Lung (tissue), 11 donors: ENCODE measurements at regions not wholly inside any gene's neighbourhood (a gene's known extent, or its start where the extent isn't known, plus 50 kb on each side); places are given as distances from the start of the nearest gene placed in this dataset.
A peak's percentile ranks its signal among the peaks of the same experiment; 100 is the strongest.

ENCODE experiments used
- ATAC-seq: fragments of 200-7000 bp; cut with Tn5 transposase; one replicate; pipeline ENCODE4 v1.9.1; 2020; ENCODE audit warnings: moderate number of reproducible peaks; ENCODE audit not compliant: insufficient read depth, low FRiP score
- DNase-seq, 3 donors: peaks; one replicate each; pipeline ENCODE4 v3.0.0-alpha.2; 2013 to 2017
- H3K27ac ChIP-seq, 2 donors: one replicate each; pipeline ENCODE4 v1.5.1; 2013; ENCODE audit warnings: mild to moderate bottlenecking in 2 of 2, moderate library complexity in 2 of 2, control low read depth in 1 of 2, inconsistent platforms in 1 of 2, low read depth in 1 of 2, low read length in 1 of 2
- H3K27me3 ChIP-seq, 3 donors: one replicate each; pipeline ENCODE4 v1.5.1; 2013; ENCODE audit warnings: low read length in 2 of 3; ENCODE audit not compliant: control insufficient read depth in 3 of 3, insufficient read depth in 3 of 3
- H3K36me3 ChIP-seq, 4 donors: one replicate each; pipeline ENCODE4 v1.5.1; 2013; ENCODE audit warnings: low read length in 4 of 4, mild to moderate bottlenecking in 1 of 4, moderate library complexity in 1 of 4; ENCODE audit not compliant: control insufficient read depth in 4 of 4, insufficient read depth in 4 of 4
- H3K4me1 ChIP-seq, 5 donors: one replicate each; pipeline ENCODE4 v1.5.1; 2013; ENCODE audit warnings: low read length in 5 of 5, mild to moderate bottlenecking in 2 of 5, moderate library complexity in 1 of 5; ENCODE audit not compliant: control insufficient read depth in 5 of 5, insufficient read depth in 5 of 5
- H3K4me3 ChIP-seq: one replicate; pipeline ENCODE4 v1.5.1; 2013; ENCODE audit warnings: mild to moderate bottlenecking, control low read depth, moderate library complexity
- H3K9ac ChIP-seq, 2 donors: one replicate each; pipeline ENCODE4 v1.5.1; 2013; ENCODE audit warnings: low read length in 2 of 2, control low read depth in 1 of 2; ENCODE audit not compliant: insufficient read depth in 1 of 2
- H3K9me3 ChIP-seq, 4 donors: one replicate each; pipeline ENCODE4 v1.5.1; 2013; ENCODE audit warnings: low read length in 3 of 4, mild to moderate bottlenecking in 1 of 4, moderate library complexity in 1 of 4; ENCODE audit not compliant: control insufficient read depth in 4 of 4, insufficient read depth in 3 of 4
- CTCF ChIP-seq: IDR thresholded peaks from 2 replicates; pipeline ENCODE4 v1.5.1; 2012; ENCODE audit warnings: mild to moderate bottlenecking; ENCODE audit errors: control extremely low read depth, extremely low read depth
- WGBS, 2 donors: extraction: QIAGEN DNeasy Blood & Tissue Kit; methylation state at CpG; one replicate each; pipeline ENCODE4 v1.1.7; 2013; 5-methylcytosine and 5-hydroxymethylcytosine counted together
- donor health status: control.
- donor health status: control.
- donor health status: Bipolar disorder and iron deficiency.
- donor health status: healthy.
- donor health status: DM: yes; HTN: yes; CAD: no.

- Histone ChIP-seq H3K27ac (no peak overlapping the region), H3K36me3 (no peaks in the 10 kb centered on the region), H3K9ac (no peak overlapping the region), H3K4me1 (no peaks in the 10 kb centered on the region), H3K27me3 (no peaks in the 10 kb centered on the region), H3K9me3 (peaks cover 0 to 5% (median 0%) of the 10 kb centered on the region in 4 donors), H3K4me3 (no peak overlapping the region)
- ATAC-seq (no peak), DNase-seq (no peak)
- WGBS, 2 donors, result 73 to 86% methylated on average over 2 of the region's 2 CpGs
- no peak for TF ChIP-seq CTCF
Measured at GRCh38 chr3:135766115-135766514, 199.4 kb upstream of the PPP2R3A start.

GRCh38 chr3:135771760-135772159 lies 193.8 kb upstream of the PPP2R3A start:
- Histone ChIP-seq H3K27me3 (no peaks in the 10 kb centered on the region), H3K27ac (no peak overlapping the region), H3K9me3 (peaks cover 0 to 1% (median 0%) of the 10 kb centered on the region in 4 donors), H3K4me1 (no peaks in the 10 kb centered on the region), H3K36me3 (no peaks in the 10 kb centered on the region), H3K9ac (no peak overlapping the region), H3K4me3 (no peak overlapping the region)
- 55 to 60% methylated on average over 3 of the region's 3 CpGs for WGBS, 2 donors
- ATAC-seq, result no peak
- TF ChIP-seq CTCF, result no peak
- no peak for DNase-seq

- no peak overlapping the region for H3K9ac ChIP-seq
- no peak for TF ChIP-seq CTCF
- no peak for ATAC-seq
- H3K9me3 ChIP-seq, result peaks cover 0 to 3% (median 1%) of the 10 kb centered on the region in 4 donors
- no peaks in the 10 kb centered on the region for H3K36me3 ChIP-seq
- H3K27ac ChIP-seq, result no peak overlapping the region
- no peak overlapping the region for H3K4me3 ChIP-seq
- no peaks in the 10 kb centered on the region for H3K27me3 ChIP-seq
- no peak for DNase-seq
- no peaks in the 10 kb centered on the region for H3K4me1 ChIP-seq
- 75 to 93% methylated on average over 1 of the region's 1 CpG for WGBS, 2 donors
Measured at GRCh38 chr3:135779024-135779423, 186.5 kb upstream of the PPP2R3A start.

GRCh38 chr3:135779590-135780235 lies 185.8 kb upstream of the PPP2R3A start:
- no peak for TF ChIP-seq CTCF
- Histone ChIP-seq H3K27me3 (no peaks in the 10 kb centered on the region), H3K36me3 (no peaks in the 10 kb centered on the region), H3K4me1 (no peaks in the 10 kb centered on the region), H3K9ac (no peak overlapping the region), H3K4me3 (no peak overlapping the region), H3K27ac (no peak overlapping the region), H3K9me3 (peaks cover 0 to 3% (median 1%) of the 10 kb centered on the region in 4 donors)
- DNase-seq, result peak in 1 of 3 donors; percentile 1
- 68 to 73% methylated on average over 6 of the region's 6 CpGs for WGBS, 2 donors
- no peak for ATAC-seq
